ENCODE measurements at regions not wholly inside any gene's neighbourhood (a gene's known extent, or its start where the extent isn't known, plus 50 kb on each side); places are given as distances from the start of the nearest gene placed in this dataset.

DNA sequence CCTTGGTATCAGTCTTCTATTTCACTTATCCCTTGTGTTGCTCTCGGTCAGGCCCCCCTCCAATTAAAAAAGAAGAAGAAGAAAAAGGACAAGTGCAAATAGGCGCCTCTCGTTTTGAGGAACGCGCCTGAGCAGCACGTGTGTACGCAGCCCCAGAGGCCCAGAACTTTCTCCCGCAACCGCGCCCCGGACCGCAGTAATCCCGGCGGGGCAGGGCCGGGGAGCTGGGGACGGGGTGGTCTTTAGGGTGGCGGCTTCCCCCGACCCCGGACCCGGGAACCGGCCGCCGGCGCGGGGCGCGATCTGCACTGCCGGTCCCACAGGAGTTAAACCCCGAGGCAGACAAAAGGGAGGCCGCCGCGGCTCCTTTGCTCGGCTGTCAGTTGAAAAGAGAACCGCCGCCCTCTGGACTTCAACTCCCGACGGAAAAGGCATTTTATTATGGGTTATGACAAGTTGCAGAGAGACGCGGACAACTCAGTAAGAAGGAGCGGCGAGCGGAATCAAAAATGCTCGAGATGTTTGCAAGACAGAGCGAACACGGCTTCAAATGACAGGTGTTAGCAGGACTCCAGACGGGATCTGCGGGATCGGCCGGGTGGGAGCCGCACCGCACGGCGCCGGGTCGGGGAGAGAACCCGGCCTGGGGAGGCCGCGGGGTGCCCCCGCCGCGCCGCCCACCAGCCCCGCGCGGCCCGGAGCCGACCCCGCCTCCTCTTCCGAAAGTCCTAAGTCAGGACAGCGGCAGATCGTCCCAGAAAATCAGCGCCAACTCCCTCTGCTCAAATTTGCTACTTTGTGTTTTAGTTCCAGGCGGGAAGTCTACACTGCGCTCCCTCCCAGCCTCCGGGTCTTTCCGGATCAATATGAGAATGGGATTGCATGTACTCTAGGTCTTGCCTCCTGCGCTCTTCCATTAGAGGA, 79.0 kb downstream of the NR2F2 start:
- DNase-seq (ENCODE audit: low spot score in 2 of 2) = no peak
- Histone ChIP-seq H3K4me3 (no peak overlapping the region), H3K27me3 (ENCODE audit: low read depth) (peaks cover 65% of the 10 kb centered on the region), H3K36me3 (replicated peaks) (no peaks in the 10 kb centered on the region), H3K4me1 (no peaks in the 10 kb centered on the region), H3K9me3 (no peaks in the 10 kb centered on the region)
- in situ Hi-C loops (cut with MboI; ENCODE audit: low sequenced_read_pairs) = no loop called here

DNA sequence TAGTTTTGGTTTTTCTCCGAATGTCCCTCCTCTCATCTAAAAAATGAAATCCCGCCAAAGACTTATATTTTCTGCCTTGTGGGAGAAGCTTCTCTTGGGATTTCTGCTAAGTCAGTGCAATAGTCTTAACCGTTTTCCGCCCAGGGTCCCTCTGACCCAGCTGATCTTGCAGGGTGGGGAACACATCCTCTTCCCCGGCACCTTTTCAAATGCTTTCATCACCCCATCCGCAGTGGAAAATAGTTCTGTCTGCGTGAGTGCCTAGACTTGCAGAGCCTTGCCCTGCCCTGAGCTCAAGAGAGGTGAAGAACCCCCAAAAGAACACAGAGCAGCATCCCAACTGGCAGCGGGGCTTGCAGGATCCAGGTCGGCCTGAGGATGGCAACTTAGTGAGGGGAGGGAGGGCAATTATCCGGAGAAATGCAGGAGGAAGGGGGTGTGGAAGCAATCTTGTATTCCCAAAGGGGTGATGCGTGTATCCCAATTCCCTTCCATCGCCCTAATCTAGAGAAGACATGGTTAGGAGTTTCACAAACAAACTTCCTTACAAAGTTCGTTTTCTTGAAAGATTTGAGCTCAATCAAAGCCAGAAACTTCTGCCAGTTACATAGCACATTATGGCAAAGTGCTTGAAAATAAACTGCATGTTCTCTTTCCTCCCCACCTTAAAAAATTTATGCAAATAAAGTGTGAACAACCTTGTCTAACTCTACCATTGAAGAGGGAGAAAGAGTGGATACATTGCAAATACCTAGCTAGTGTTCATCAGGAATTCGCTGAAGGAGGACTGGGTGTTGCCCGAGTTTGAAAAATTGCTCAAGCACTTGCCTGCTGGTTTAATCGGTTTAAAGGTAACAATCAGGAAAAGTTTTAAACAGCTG, 79.9 kb downstream of the NR2F2 start:
- no peaks in the 10 kb centered on the region for H3K4me1 ChIP-seq
- no peak for DNase-seq (ENCODE audit: low spot score in 2 of 2)

GRCh38 chr15:96411056-96412031, 80.8 kb downstream of the NR2F2 start:
- Histone ChIP-seq H3K4me1 (no peaks in the 10 kb centered on the region), H3K9me3 (no peaks in the 10 kb centered on the region), H3K27me3 (ENCODE audit: low read depth) (peaks cover 83% of the 10 kb centered on the region), H3K36me3 (replicated peaks) (no peaks in the 10 kb centered on the region), H3K4me3 (no peak overlapping the region)
- no peak for DNase-seq (ENCODE audit: low spot score in 2 of 2)
- in situ Hi-C loops (cut with MboI; ENCODE audit: low sequenced_read_pairs) = no loop called here

More for the DNA sequence above, 79.9 kb downstream of the NR2F2 start:
- Histone ChIP-seq H3K27me3 (ENCODE audit: low read depth) (peaks cover 74% of the 10 kb centered on the region), H3K9me3 (no peaks in the 10 kb centered on the region), H3K4me3 (no peak overlapping the region), H3K36me3 (replicated peaks) (no peaks in the 10 kb centered on the region)
- in situ Hi-C loops (cut with MboI; ENCODE audit: low sequenced_read_pairs) = no loop called here

DNA sequence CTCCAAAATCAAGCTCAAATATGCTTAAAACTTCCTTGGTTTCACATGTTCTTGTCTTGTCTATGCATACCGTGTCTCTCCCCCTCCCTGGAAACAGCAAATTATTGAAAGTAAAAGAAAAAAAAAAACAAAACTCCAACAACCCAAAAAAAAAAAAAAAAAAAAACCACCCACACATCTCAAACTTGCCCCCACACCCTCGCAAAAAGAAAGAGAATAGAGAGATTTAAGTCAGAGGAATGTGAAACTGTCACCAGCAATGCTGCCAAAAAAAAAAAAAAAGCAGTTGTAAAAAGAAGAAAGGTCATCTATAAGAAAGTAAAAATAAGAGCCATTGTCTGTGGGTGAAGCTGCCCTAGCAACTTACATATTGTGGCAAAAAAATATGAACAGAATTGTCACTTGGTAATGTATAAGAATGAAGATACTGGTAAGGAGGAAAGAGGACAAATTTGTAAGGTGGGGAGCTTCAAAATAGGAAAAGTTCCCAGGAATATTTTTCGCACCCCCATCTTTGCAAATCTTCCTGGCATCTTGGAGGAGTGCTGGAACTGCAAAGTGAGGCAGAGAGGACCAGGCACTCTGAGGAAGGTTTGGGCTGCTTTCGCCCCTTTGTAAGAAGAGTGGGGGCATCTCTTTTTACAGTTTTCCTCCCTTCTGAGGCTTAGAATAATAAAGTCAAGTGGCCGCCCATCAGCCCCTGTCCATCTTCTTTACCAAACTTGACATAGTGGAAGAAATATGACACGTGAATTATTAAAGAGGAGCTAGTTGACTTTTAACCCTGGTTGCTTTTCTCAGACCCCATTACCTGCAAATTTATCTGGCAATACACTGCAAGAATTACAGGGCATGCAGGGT, 81.8 kb downstream of the NR2F2 start:
- no peaks in the 10 kb centered on the region for H3K36me3 ChIP-seq (replicated peaks)
- no peak for DNase-seq (ENCODE audit: low spot score in 2 of 2)
- in situ Hi-C loops (cut with MboI; ENCODE audit: low sequenced_read_pairs) = no loop called here
- H3K9me3 ChIP-seq = no peaks in the 10 kb centered on the region
- H3K4me3 ChIP-seq = no peak overlapping the region
- H3K4me1 ChIP-seq = no peaks in the 10 kb centered on the region
- H3K27me3 ChIP-seq (ENCODE audit: low read depth) = peaks cover 90% of the 10 kb centered on the region

- Histone ChIP-seq H3K4me3 (no peak overlapping the region), H3K36me3 (replicated peaks) (no peaks in the 10 kb centered on the region), H3K4me1 (no peaks in the 10 kb centered on the region), H3K9me3 (no peaks in the 10 kb centered on the region), H3K27me3 (ENCODE audit: low read depth) (peaks cover 94% of the 10 kb centered on the region)
- in situ Hi-C loops (cut with MboI; ENCODE audit: low sequenced_read_pairs) = no loop called here
- no peak for DNase-seq (ENCODE audit: low spot score in 2 of 2)
Observed at GRCh38 chr15:96412906-96413231, 82.4 kb downstream of the NR2F2 start.

DNA sequence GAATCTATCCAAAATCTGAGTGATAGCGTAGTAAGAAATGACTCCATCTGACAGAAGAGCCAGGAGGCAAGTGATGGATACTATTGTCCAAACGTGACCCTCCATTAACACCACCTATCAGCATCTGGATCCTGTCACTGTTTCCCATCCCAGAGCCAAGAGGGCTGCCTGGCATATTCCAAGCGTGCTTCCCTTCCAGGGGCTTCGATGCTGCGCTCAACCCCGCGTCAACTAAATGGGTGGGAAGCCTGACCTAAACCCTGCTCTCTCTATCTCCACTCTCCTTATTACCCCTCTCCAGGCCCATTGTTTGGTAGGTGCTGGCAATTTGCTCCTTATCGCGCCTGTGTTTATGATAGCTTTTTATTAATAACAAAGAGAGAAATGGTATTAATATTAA, 83.2 kb downstream of the NR2F2 start:
- no peak for DNase-seq (ENCODE audit: low spot score in 2 of 2)
- no peaks in the 10 kb centered on the region for H3K9me3 ChIP-seq
- peaks cover 94% of the 10 kb centered on the region for H3K27me3 ChIP-seq (ENCODE audit: low read depth)
- H3K4me3 ChIP-seq = no peak overlapping the region
- no peaks in the 10 kb centered on the region for H3K36me3 ChIP-seq (replicated peaks)
- in situ Hi-C loops (cut with MboI; ENCODE audit: low sequenced_read_pairs) = no loop called here
- no peaks in the 10 kb centered on the region for H3K4me1 ChIP-seq

DNA sequence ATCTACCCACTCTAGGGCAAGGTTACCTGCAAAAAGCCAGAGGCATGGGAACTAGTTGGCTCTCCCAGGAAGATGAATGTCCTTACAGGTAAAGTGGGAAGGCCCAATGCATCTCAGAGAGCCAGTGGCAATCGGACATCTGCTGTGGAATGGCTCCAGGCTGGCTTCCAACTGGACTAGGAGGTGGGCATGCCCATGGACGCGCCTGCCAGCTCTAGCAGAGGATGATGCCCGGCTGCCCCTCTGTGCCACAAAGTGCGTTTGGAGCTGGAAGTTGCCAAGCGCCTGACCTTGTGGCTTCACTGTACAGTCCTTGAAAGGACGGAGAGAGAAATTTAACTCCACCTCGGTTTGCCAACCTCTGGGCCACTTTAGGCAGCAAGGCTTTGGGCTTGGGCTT, 84.4 kb downstream of the NR2F2 start:
- DNase-seq (ENCODE audit: low spot score in 2 of 2) = no peak
- peaks cover 93% of the 10 kb centered on the region for H3K27me3 ChIP-seq (ENCODE audit: low read depth)
- in situ Hi-C loops (cut with MboI; ENCODE audit: low sequenced_read_pairs) = no loop called here
- no peaks in the 10 kb centered on the region for H3K4me1 ChIP-seq
- no peak overlapping the region for H3K4me3 ChIP-seq
- H3K9me3 ChIP-seq = no peaks in the 10 kb centered on the region
- no peaks in the 10 kb centered on the region for H3K36me3 ChIP-seq (replicated peaks)

GRCh38 chr15:96415513-96416217, 85.2 kb downstream of the NR2F2 start:
- peaks cover 91% of the 10 kb centered on the region for H3K27me3 ChIP-seq (ENCODE audit: low read depth)

DNA sequence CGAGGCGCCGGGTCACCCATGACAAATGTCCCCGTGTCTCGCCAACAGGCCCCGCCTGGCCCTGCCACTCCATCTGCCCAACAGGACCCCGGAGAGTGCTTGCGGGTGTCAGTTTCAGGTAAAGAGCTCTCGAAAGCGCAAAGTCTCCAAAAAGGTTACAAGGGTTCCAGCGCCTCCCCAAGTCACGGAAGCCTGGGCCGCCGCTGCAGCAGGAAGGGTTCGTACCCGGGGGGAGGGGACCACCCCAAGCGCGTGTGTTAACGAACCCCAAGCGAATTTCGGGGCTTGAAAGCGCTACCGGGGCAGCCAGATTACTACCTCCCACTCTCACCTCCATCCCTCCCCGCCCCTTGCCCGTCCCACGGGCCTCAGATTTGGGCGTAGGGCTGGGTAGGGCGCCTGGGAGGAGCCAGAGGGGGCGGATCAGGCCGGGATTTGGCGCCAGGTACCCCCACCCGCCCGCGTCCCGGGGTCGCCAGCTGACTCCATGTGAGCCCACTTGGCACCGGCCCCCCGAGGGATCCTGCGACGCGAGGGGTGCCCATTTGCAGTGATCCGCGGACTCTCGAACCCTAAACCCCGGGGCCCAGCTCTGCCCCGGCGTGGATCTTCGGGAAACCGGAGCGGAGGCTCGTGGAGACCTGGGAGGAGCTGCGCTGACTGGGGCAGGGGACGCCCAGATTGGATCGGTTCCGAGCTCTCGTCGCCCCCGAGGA, 85.9 kb downstream of the NR2F2 start:
- in situ Hi-C loops (cut with MboI; ENCODE audit: low sequenced_read_pairs) = no loop called here
- Histone ChIP-seq H3K27me3 (ENCODE audit: low read depth) (peaks cover 91% of the 10 kb centered on the region), H3K9me3 (peaks cover 2% of the 10 kb centered on the region; the same call in 1 of the 2 replicates), H3K4me1 (no peaks in the 10 kb centered on the region), H3K4me3 (no peak overlapping the region), H3K36me3 (replicated peaks) (no peaks in the 10 kb centered on the region)
- no peak for DNase-seq (ENCODE audit: low spot score in 2 of 2)

More at GRCh38 chr15:96415513-96416217, 85.2 kb downstream of the NR2F2 start:
- Histone ChIP-seq H3K9me3 (no peaks in the 10 kb centered on the region), H3K4me3 (no peak overlapping the region), H3K36me3 (replicated peaks) (no peaks in the 10 kb centered on the region), H3K4me1 (no peaks in the 10 kb centered on the region)
- no peak for DNase-seq (ENCODE audit: low spot score in 2 of 2)
- in situ Hi-C loops (cut with MboI; ENCODE audit: low sequenced_read_pairs) = no loop called here

- H3K4me1 ChIP-seq = no peaks in the 10 kb centered on the region
- in situ Hi-C loops (cut with MboI; ENCODE audit: low sequenced_read_pairs) = no loop called here
- peaks cover 4% of the 10 kb centered on the region; the same call in 1 of the 2 replicates for H3K9me3 ChIP-seq
- no peak for DNase-seq (ENCODE audit: low spot score in 2 of 2)
- H3K4me3 ChIP-seq = no peak overlapping the region
- no peaks in the 10 kb centered on the region for H3K36me3 ChIP-seq (replicated peaks)
- H3K27me3 ChIP-seq (ENCODE audit: low read depth) = peaks cover 94% of the 10 kb centered on the region
Observed at GRCh38 chr15:96416934-96417759, 86.6 kb downstream of the NR2F2 start.

- peaks cover 94% of the 10 kb centered on the region for H3K27me3 ChIP-seq (ENCODE audit: low read depth)
- no peaks in the 10 kb centered on the region for H3K4me1 ChIP-seq
- H3K9me3 ChIP-seq = peaks cover 4% of the 10 kb centered on the region; the same call in 1 of the 2 replicates
- in situ Hi-C loops (cut with MboI; ENCODE audit: low sequenced_read_pairs) = no loop called here
- DNase-seq (ENCODE audit: low spot score in 2 of 2) = no peak
- H3K4me3 ChIP-seq = no peak overlapping the region
- no peaks in the 10 kb centered on the region for H3K36me3 ChIP-seq (replicated peaks)
Observed at GRCh38 chr15:96417760-96418130, 87.2 kb downstream of the NR2F2 start.

Data from HAP-1 (cell line).